NCI-H2227 (cell line): ENCODE measurements at regions not wholly inside any gene's neighbourhood (a gene's known extent, or its start where the extent isn't known, plus 50 kb on each side); places are given as distances from the start of the nearest gene placed in this dataset.

Experiments
- DNase-seq: peaks from one replicate; lab custom pipeline; 2025; ENCODE audit not compliant: unreplicated experiment; lab: John Stamatoyannopoulos, UW

- no peak for DNase-seq
Measured at GRCh38 chrX:5537098-5537497, 691.6 kb downstream of the NLGN4X start.

- DNase-seq: no peak
Measured at GRCh38 chrX:5536261-5536660, 692.4 kb downstream of the NLGN4X start.

- no peak for DNase-seq
Measured at GRCh38 chrX:5528057-5528456, 700.6 kb downstream of the NLGN4X start.

DNA sequence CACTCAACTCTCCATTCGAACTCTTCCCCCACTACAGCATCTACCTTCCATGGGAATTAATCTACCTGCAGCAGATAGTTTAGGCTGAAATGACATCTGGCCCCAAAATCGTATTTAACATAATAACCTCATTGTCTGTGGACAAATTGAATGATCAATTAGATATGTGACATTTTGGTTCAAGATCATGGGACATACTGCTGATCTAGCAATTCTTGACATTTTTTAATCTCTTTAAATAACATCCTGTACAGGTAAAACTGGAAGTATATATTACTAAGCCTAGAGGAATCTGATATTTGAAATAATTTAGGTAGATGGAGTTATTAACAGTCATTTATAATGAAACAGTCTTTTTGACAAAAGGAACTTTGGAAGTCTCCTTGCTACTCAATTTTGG lies 702.5 kb downstream of the NLGN4X start:
- no peak for DNase-seq

DNA sequence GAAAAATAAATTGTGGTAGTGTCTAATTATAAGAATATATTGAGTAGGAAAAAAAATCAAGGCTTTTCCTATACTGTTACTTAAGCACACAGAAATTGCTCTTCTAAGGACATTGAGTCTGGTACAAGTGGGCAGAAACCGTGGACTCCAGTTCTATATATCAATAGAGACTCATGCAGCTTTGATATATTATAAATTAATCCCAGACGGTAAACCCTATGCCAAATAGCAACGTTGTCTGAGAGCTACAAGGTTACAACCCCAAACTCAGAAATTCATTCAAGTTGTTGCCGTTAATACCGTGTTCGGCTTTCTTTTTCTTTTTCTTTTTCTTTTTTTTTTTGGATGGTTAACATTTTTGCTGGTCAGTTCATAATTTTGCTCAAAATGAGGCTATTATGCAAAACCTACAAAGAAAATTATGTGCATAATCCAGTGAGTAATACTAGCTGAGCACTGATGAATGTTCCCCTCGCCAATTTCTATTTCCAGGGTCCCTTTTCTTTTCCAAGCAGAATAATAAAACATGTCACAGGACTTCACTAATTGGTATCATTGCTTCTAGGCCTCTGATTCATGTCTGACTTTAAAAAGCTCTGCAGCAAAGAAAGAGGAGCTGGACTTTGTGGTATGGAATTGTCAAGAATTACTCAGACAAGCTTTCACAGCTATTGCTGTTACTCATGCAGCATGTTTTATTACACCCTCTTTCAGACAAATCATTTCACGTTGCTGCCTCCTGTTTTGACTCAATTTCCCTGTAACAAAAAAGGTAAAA lies 737.7 kb downstream of the NLGN4X start:
- no peak for DNase-seq

- DNase-seq: no peak
Measured at GRCh38 chrX:5474282-5474681, 754.4 kb downstream of the NLGN4X start.

- no peak for DNase-seq
Measured at GRCh38 chrX:5458300-5458842, 770.3 kb downstream of the NLGN4X start.

- DNase-seq: no peak
Measured at GRCh38 chrX:5449323-5449722, 779.3 kb downstream of the NLGN4X start.

DNA sequence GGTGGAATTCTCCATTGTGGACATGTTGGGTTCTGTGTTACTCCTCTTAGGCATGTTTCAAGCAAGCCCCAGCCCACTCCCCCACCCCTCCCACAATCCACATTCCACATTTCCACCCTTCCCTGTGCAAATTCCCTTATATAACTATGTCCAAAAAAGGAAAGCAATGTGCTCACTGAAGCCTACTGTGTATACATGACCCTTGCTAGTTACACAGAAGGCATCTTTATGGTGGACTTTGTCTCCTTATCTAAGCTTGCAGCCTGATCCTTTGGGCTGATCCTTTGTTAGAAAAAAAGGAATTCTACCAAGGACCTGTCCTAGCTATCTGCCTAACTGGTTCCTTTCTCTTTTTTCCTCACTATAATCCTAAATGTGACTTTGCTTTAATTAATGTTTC lies 796.8 kb downstream of the NLGN4X start:
- DNase-seq: no peak

GRCh38 chrX:5425119-5425518 lies 803.5 kb downstream of the NLGN4X start:
- no peak for DNase-seq

DNA sequence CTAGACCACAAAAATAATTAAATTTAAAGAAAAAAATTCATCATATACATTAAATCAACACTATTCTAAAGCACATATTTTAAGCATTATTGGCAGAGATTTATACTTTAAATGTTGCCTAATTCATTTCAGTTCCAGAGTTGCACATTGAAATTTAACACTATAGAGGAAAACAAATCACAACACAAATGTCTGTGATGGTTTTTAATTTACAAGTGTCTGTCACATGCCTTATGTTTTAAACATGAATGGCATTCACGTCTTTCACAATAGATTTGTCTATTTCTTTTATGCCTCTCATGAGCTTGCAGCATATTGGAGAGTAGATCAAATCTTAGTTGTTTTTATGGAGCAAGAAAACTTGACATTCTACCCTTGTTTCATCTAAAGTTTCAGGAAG lies 811.3 kb downstream of the NLGN4X start:
- no peak for DNase-seq

GRCh38 chrX:5415738-5416137 lies 812.9 kb downstream of the NLGN4X start:
- DNase-seq: no peak

DNA sequence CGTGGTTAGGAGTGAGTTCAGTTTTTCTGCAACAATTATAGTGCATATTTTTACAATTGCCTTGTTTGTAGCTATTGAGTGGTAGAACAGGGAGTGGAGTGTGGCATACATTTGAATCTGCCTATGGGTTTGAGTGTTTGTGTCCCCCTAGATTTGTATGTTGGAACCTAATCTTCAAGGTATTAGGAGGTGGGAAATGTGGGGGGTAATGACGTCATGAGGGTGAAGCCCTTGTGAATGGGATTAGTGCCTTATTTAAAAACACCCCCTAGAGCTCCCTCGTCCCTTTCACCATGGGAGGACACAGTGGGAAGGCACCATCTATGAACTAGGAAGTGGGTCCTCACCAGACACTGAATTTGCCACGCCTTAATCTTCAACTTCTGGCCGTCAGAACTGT lies 819.6 kb downstream of the NLGN4X start:
- no peak for DNase-seq

- DNase-seq: no peak
Measured at GRCh38 chrX:5402461-5402860, 826.2 kb downstream of the NLGN4X start.

DNA sequence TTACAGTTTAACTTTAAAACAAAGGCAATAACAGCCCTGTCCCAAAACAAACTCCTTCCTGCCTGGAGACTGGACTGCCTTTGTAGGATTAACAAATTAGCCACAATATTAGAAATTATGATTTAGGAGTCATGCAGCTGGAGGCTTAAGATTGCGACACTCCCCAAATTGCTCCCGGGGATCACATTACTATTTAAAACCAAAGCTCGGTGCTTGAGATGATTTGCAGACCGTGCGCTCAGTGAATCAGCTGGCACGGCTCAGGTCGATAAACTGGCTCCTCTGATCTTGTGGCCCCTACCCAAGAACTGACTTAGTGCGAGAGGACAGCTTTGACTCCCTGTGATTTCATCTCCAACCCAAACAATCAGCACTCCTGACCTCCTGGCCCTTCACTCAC lies 829.3 kb downstream of the NLGN4X start:
- DNase-seq: no peak

- DNase-seq: no peak
Measured at GRCh38 chrX:5397409-5397808, 831.3 kb downstream of the NLGN4X start.

- no peak for DNase-seq
Measured at GRCh38 chrX:5390376-5390775, 838.3 kb downstream of the NLGN4X start.

- DNase-seq: no peak
Measured at GRCh38 chrX:5388087-5388486, 840.6 kb downstream of the NLGN4X start.

- no peak for DNase-seq
Measured at GRCh38 chrX:5380426-5380825, 848.2 kb downstream of the NLGN4X start.

DNA sequence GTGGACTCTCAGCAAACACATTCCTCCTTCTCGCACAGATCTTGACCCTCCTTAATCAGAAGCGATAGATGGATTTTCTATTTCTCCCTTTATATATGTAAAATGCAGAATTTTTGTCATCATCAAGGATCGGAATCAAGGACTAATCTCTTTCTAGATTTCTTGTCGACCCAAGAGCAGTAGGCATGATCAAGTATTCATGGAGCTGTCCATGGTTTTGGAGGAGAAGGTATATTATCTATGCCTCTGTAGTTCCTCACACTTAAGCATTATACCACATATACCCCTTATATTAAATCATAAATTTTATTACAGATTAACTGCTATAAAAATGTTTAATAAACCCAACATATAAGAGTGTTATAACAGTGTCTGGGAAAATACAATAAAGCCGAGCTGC lies 886.8 kb downstream of the NLGN4X start:
- no peak for DNase-seq

DNA sequence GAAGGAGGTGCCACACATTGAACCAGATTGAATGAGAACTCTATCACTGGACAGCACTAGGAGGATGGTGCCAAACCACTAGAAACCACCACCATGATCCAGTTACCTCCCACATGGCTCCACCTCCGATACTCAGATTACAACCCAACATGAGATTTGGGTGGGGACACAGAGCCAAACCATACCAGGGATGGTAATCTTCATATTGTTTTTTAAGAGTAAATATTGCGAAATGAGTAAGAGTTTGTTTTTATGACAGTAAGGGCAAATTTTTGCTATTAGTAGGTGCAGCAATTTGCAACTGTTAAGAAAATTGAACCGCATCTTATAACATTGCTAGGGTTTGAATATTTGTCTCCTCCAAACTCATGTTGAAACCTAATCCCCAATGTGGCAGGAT lies 891.5 kb downstream of the NLGN4X start:
- DNase-seq: no peak

DNA sequence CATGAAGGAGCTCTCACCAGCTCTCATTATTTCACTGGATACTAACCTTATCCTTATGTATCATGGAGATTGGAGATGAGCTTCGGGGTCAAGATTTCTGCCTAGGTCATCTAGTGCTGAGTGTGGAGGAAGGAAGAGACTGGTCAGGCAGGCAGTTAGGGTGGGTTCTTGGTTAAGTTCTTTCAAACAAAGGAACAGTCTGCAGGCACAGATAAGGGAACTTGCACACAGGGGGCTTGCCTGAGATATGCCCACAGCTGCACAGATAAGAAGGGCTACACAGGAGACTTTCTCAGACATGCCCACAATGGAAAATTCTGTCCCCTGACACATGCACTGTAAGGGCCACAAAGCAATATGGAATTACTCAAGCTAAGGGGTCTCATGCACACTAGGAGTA lies 904.1 kb downstream of the NLGN4X start:
- DNase-seq: no peak

DNA sequence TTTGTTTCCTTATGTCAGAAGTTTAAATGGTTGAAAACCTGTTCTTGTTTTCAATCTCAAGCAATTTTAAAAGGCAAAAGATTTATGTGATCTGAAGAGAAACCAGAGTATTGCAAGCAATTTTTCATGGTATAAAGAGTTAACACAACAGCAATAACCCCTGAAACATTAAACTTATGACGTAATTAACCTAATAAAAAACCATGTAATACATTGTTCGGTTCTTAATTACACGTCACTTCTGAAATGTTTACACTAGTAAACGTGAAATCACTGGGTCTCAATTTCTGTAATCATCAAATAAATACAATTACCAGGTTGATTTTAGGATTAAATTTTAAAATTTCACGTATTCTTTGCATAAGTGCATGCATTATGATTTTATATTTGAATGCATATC lies 914.5 kb downstream of the NLGN4X start:
- DNase-seq: no peak
